OCI-LY1 (cell line): ENCODE measurements at regions not wholly inside any gene's neighbourhood (a gene's known extent, or its start where the extent isn't known, plus 50 kb on each side); places are given as distances from the start of the nearest gene placed in this dataset.

Experiments
- H2AFZ ChIP-seq: fragments of 200-600 bp; sonication (generic), shearing (Covaris generic); 2 replicates; pipeline ENCODE4 v1.6.0; 2014; ENCODE audit warnings: antibody characterized with exemption, mild to moderate bottlenecking, low read length
- H3F3A ChIP-seq: fragments of 200-600 bp; sonication (generic), shearing (Covaris generic); 2 replicates; pipeline ENCODE4 v1.6.0; 2014; ENCODE audit warnings: mild to moderate bottlenecking, antibody characterized with exemption, low read length, moderate library complexity; ENCODE audit not compliant: insufficient read depth
- H3K27ac ChIP-seq: fragments of 200-600 bp; sonication (generic); 2 replicates; pipeline ENCODE4 v1.5.1; 2014; ENCODE audit warnings: low read length, mixed run types, mild to moderate bottlenecking, low read depth; ENCODE audit not compliant: poor library complexity, severe bottlenecking
- H3K27me3 ChIP-seq: fragments of 200-600 bp; sonication (generic); 2 replicates; pipeline ENCODE4 v1.6.0; 2014; ENCODE audit warnings: antibody characterized with exemption, mild to moderate bottlenecking, low read length, moderate library complexity; ENCODE audit not compliant: insufficient read depth
- H3K36me3 ChIP-seq: fragments of 200-600 bp; sonication (generic); 2 replicates; pipeline ENCODE4 v1.6.1; 2014; ENCODE audit warnings: mild to moderate bottlenecking, antibody characterized with exemption, low read length, moderate library complexity, mixed read lengths; ENCODE audit not compliant: insufficient read depth
- H3K4me1 ChIP-seq: fragments of 200-600 bp; sonication (generic); 2 replicates; pipeline ENCODE4 v1.5.1; 2014; ENCODE audit warnings: mild to moderate bottlenecking, low read length, moderate library complexity; ENCODE audit not compliant: insufficient read depth, severe bottlenecking
- H3K4me2 ChIP-seq: fragments of 200-600 bp; sonication (generic), shearing (Covaris generic); 2 replicates; pipeline ENCODE4 v1.6.1; 2014; ENCODE audit warnings: low read length
- H3K4me3 ChIP-seq: fragments of 200-600 bp; sonication (generic); 2 replicates; pipeline ENCODE4 v1.5.1; 2014; ENCODE audit warnings: low read length, low read depth, mild to moderate bottlenecking, mixed read lengths; ENCODE audit not compliant: poor library complexity, severe bottlenecking
- H3K79me2 ChIP-seq: fragments of 200-600 bp; shearing (Covaris generic); 2 replicates; pipeline ENCODE4 v1.6.1; 2016; ENCODE audit warnings: mixed run types, low read length, mixed read lengths; ENCODE audit not compliant: insufficient read depth
- H3K9ac ChIP-seq: fragments of 200-600 bp; sonication (generic), shearing (Covaris generic); 2 replicates; pipeline ENCODE4 v1.6.1; 2014; ENCODE audit warnings: mild to moderate bottlenecking, low read length, mixed read lengths
- H3K9me2 ChIP-seq: fragments of 200-600 bp; sonication (generic), shearing (Covaris generic); 2 replicates; pipeline ENCODE4 v1.6.1; 2014; ENCODE audit warnings: low read depth, mild to moderate bottlenecking, low read length, mixed read lengths
- H3K9me3 ChIP-seq: fragments of 200-600 bp; shearing (Covaris generic); 2 replicates; pipeline ENCODE4 v1.6.1; 2014; ENCODE audit warnings: low read length, mixed read lengths
- H4K20me1 ChIP-seq: fragments of 200-600 bp; sonication (generic), shearing (Covaris generic); 2 replicates; pipeline ENCODE4 v1.6.0; 2016; ENCODE audit warnings: mild to moderate bottlenecking, low read length; ENCODE audit not compliant: insufficient read depth
- EZH2 ChIP-seq: fragments of 200-600 bp; sonication (generic), shearing (Covaris generic); IDR thresholded peaks from 2 replicates; pipeline ENCODE4 v1.8.0; 2017; ENCODE audit warnings: borderline replicate concordance, mixed run types, mild to moderate bottlenecking, antibody characterized with exemption, low read length, moderate library complexity, mixed read lengths
- TF ChIP-seq, protein P1 (sequence below): fragments of 200-600 bp; sonication (generic), shearing (Covaris generic); IDR thresholded peaks from 2 replicates; pipeline ENCODE4 v1.5.1; 2017; ENCODE audit warnings: mild to moderate bottlenecking, antibody characterized with exemption, low read length, moderate library complexity, mixed read lengths

DNA sequence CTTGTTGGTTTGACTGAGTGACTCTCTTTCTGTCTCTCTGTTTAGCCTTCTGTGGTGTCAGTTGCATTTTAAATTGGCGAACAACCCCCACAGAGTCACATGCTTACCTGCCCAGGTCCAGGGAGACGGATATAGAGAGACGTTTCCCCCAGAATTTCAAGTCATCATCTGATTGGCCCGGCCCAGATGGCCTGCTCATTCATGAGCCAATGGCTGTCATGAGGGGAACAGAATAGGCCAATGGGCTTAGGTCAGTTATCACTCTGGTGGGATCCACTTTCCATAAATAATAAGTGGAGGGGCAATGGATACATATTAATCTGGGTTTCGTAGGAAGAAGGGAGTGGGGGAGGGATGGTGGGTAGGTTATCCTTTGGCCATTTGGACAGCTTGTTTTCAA is 150.0 kb upstream of the SPRED2 start:
- H4K20me1 ChIP-seq, result no peaks in the 10 kb centered on the region
- H3K27ac ChIP-seq, result no peak overlapping the region
- no peaks in the 10 kb centered on the region for H3K36me3 ChIP-seq
- H3K4me1 ChIP-seq, result peaks cover 4% of the 10 kb centered on the region
- no peaks in the 10 kb centered on the region for H3K9me2 ChIP-seq
- no peak overlapping the region for H2AFZ ChIP-seq
- no peaks in the 10 kb centered on the region for H3F3A ChIP-seq
- no peaks in the 10 kb centered on the region for H3K79me2 ChIP-seq
- H3K4me3 ChIP-seq, result no peak overlapping the region
- H3K4me2 ChIP-seq, result no peak overlapping the region
- TF ChIP-seq, protein P1, sequence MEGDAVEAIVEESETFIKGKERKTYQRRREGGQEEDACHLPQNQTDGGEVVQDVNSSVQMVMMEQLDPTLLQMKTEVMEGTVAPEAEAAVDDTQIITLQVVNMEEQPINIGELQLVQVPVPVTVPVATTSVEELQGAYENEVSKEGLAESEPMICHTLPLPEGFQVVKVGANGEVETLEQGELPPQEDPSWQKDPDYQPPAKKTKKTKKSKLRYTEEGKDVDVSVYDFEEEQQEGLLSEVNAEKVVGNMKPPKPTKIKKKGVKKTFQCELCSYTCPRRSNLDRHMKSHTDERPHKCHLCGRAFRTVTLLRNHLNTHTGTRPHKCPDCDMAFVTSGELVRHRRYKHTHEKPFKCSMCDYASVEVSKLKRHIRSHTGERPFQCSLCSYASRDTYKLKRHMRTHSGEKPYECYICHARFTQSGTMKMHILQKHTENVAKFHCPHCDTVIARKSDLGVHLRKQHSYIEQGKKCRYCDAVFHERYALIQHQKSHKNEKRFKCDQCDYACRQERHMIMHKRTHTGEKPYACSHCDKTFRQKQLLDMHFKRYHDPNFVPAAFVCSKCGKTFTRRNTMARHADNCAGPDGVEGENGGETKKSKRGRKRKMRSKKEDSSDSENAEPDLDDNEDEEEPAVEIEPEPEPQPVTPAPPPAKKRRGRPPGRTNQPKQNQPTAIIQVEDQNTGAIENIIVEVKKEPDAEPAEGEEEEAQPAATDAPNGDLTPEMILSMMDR, result no peak
- TF ChIP-seq EZH2, result no peak
- no peaks in the 10 kb centered on the region for H3K27me3 ChIP-seq
- no peak overlapping the region for H3K9ac ChIP-seq
- H3K9me3 ChIP-seq, result no peaks in the 10 kb centered on the region

DNA sequence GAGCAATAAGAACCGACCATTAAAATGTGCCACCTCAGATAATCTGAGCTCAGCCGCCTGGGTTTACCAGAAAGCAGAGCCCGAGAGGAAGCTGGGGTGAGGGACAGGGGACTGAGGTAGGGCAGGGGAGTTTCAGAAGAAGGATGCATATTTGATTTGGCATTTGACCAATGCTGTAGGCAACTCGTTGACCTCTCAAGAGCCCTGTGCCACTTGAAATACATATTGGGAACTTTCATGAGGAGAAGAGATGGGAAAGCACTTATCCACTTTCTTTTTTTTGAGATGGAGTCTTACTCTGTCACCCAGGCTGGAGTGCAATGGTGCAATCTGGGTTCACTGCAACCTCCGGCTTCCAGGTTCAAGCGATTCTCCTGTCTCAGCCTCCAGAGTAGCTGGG is 148.4 kb upstream of the SPRED2 start:
- no peaks in the 10 kb centered on the region for H4K20me1 ChIP-seq
- no peaks in the 10 kb centered on the region for H3K27me3 ChIP-seq
- no peak overlapping the region for H3K4me3 ChIP-seq
- peaks cover 4% of the 10 kb centered on the region for H3K4me1 ChIP-seq
- H3K9ac ChIP-seq, result no peak overlapping the region
- H3K4me2 ChIP-seq, result no peak overlapping the region
- no peaks in the 10 kb centered on the region for H3K36me3 ChIP-seq
- H3F3A ChIP-seq, result no peaks in the 10 kb centered on the region
- no peak overlapping the region for H3K27ac ChIP-seq
- H3K9me2 ChIP-seq, result no peaks in the 10 kb centered on the region
- H3K9me3 ChIP-seq, result no peaks in the 10 kb centered on the region
- no peak overlapping the region for H2AFZ ChIP-seq
- TF ChIP-seq, protein P1, result no peak
- no peak for TF ChIP-seq EZH2
- H3K79me2 ChIP-seq, result no peaks in the 10 kb centered on the region

DNA sequence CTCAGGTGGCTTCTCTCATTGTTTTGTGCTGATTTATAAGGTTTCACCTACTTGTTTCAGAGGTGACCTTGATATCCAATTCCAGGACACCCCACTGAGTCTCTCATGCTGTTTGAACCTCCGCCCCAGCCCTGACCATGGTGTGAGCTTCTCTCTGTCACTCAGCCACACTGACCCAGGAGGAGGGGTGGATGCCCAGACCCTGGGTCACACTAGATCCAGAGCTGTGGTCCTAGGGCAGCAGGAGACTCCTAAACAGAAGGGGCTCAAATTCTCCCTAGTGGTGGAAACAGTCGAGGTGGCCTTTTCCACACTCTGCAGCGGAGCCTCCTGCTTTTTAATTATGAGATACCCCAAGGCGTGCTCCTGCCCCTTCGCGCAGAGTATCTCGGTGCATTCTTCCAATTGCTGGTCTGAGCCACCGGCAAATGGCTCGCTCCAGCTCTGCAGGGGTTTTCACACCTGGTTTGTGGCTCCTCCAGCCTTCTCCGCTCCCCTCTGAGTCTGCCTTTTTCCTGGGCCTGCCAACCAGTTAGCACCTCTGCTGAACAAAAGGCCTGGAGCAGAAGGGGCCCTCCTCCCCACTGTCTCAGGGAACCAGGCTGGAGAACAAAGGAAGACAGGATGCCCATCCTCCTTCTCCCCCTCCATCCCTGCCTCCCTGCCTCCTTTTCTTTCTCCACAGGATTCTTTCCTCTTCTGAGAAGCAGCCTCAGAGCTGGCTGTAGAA is 147.3 kb upstream of the SPRED2 start:
- Histone ChIP-seq H3K27ac (no peak overlapping the region), H3K9me3 (no peaks in the 10 kb centered on the region), H3K4me1 (peaks cover 4% of the 10 kb centered on the region), H3K9ac (no peak overlapping the region), H2AFZ (no peak overlapping the region), H3K79me2 (no peaks in the 10 kb centered on the region), H3K4me3 (no peak overlapping the region), H3K9me2 (no peaks in the 10 kb centered on the region), H3K4me2 (no peak overlapping the region), H3K27me3 (no peaks in the 10 kb centered on the region), H4K20me1 (no peaks in the 10 kb centered on the region), H3K36me3 (no peaks in the 10 kb centered on the region), H3F3A (no peaks in the 10 kb centered on the region)
- TF ChIP-seq, protein P1, result no peak
- TF ChIP-seq EZH2, result no peak
